Activated T-cell treated with anti-CD3 and anti-CD28 coated beads, Interleukin-2, amount 50 U/mL, for 4 hours (primary cell): ENCODE measurements at regions not wholly inside any gene's neighbourhood (a gene's known extent, or its start where the extent isn't known, plus 50 kb on each side); places are given as distances from the start of the nearest gene placed in this dataset.
"Not testable (repeated sequence)": the region's sequence is repeated elsewhere in the genome, so short reads cannot be mapped to it uniquely, and the experiment has no call there.

Experiments used
- ATAC-seq, 2 donors: fragments of 200-7000 bp; cut with Tn5 transposase; one replicate each; pipeline ENCODE4 v1.10.0; 2021
- DNase-seq: peaks from one replicate; pipeline ENCODE4 v3.0.0-alpha.2; 2020
- H3K27me3 Mint-ChIP-seq: one replicate; pipeline ENCODE4 v1.8.0; 2021; ENCODE audit warnings: low read depth, mixed read lengths
- H3K36me3 Mint-ChIP-seq: one replicate; pipeline ENCODE4 v1.8.0; 2022; ENCODE audit warnings: mixed read lengths; ENCODE audit not compliant: insufficient read depth
- H3K4me1 Mint-ChIP-seq: one replicate; pipeline ENCODE4 v1.8.0; 2021; ENCODE audit warnings: low read depth, mixed read lengths
- H3K4me3 Mint-ChIP-seq: one replicate; pipeline ENCODE4 v1.8.0; 2021; ENCODE audit warnings: mild to moderate bottlenecking, moderate library complexity, mixed read lengths
- H3K9me3 Mint-ChIP-seq: one replicate; pipeline ENCODE4 v1.8.0; 2021; ENCODE audit warnings: mixed read lengths

DNA sequence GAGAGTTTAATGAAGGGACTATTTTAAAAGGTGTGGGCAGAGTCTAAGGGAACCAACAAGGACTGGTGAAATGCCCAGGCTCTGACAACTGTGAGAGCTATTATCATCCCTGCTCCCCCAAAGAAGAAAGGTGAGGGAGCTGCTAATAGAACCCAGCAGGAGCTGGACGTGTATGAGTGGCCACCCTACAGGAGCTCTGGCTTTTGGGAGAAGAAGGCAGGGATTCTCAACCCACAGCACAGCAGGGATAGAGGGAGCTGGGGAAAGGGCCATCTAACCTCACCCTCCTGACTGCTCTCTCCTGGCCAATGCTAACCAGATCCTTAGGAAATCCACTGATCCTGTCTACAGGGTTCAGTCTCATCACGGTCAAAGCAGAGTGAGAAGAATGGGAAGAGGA, 57.1 kb downstream of the GRIN2B start:
- H3K9me3 Mint-ChIP-seq = no peaks in the 10 kb centered on the region
- no peak for ATAC-seq
- no peaks in the 10 kb centered on the region for H3K36me3 Mint-ChIP-seq
- no peak for DNase-seq
- H3K27me3 Mint-ChIP-seq = peaks cover 1% of the 10 kb centered on the region
- H3K4me3 Mint-ChIP-seq = no peak overlapping the region
- H3K4me1 Mint-ChIP-seq = no peaks in the 10 kb centered on the region

DNA sequence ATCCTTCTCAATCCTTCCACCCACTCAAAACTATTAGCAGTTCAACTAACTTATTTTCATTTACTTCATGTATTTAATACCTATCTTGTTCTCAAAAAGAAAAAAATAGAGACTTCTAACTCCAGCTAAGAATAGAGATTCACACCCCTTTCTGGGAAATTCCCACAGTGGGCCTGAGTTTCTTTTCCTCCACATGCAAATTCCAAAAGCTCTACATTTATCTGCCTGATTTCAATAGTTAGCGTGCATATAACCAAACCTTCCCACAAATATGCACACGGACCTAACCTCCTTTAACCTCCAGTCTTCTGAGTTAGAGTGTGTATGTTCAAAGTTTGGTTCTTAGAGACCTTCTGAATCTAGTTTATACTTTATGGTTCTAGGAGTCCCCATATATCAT, 62.5 kb downstream of the GRIN2B start:
- H3K36me3 Mint-ChIP-seq = no peaks in the 10 kb centered on the region
- H3K9me3 Mint-ChIP-seq = no peaks in the 10 kb centered on the region
- no peak for ATAC-seq
- DNase-seq = no peak
- H3K4me3 Mint-ChIP-seq = no peak overlapping the region
- no peaks in the 10 kb centered on the region for H3K4me1 Mint-ChIP-seq
- peaks cover 1% of the 10 kb centered on the region for H3K27me3 Mint-ChIP-seq

GRCh38 chr12:13915096-13915495, 66.3 kb downstream of the GRIN2B start:
- ATAC-seq = no peak
- H3K36me3 Mint-ChIP-seq = no peaks in the 10 kb centered on the region
- H3K27me3 Mint-ChIP-seq = no peaks in the 10 kb centered on the region
- no peaks in the 10 kb centered on the region for H3K9me3 Mint-ChIP-seq
- DNase-seq = no peak
- H3K4me3 Mint-ChIP-seq = no peak overlapping the region
- H3K4me1 Mint-ChIP-seq = no peaks in the 10 kb centered on the region

GRCh38 chr12:13913371-13913770, 68.0 kb downstream of the GRIN2B start:
- Mint-ChIP-seq H3K4me1 (no peaks in the 10 kb centered on the region), H3K36me3 (no peaks in the 10 kb centered on the region), H3K27me3 (no peaks in the 10 kb centered on the region), H3K4me3 (no peak overlapping the region), H3K9me3 (no peaks in the 10 kb centered on the region)
- no peak for DNase-seq
- ATAC-seq = no peak

GRCh38 chr12:13911756-13912554, 69.4 kb downstream of the GRIN2B start:
- ATAC-seq = no peak
- no peak overlapping the region for H3K4me3 Mint-ChIP-seq
- no peaks in the 10 kb centered on the region for H3K4me1 Mint-ChIP-seq
- H3K9me3 Mint-ChIP-seq = no peaks in the 10 kb centered on the region
- no peak for DNase-seq
- H3K36me3 Mint-ChIP-seq = no peaks in the 10 kb centered on the region
- no peaks in the 10 kb centered on the region for H3K27me3 Mint-ChIP-seq

DNA sequence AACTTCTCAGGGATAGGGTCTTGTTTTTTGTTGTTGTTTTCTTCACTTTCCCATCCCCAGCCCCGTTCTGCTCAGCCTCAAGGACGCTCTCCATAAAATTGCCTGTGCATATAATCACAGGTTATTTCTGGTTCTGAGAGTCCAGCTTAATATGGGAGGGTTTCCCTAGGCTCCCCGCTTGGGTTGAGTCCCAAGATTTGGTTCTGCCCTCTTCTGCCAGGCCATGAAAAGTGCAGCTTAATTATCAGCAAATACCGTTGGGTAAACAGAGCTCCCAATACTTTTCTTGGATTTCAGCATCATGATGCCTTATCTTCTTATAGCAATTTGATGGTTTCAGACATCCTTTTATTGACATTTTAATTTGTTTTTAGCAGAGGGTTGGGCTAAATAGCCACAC, 75.6 kb downstream of the GRIN2B start:
- Mint-ChIP-seq H3K27me3 (peaks cover 1% of the 10 kb centered on the region), H3K9me3 (peaks cover 12% of the 10 kb centered on the region), H3K36me3 (no peaks in the 10 kb centered on the region), H3K4me3 (no peak overlapping the region), H3K4me1 (no peaks in the 10 kb centered on the region)
- ATAC-seq = no peak
- DNase-seq = no peak

DNA sequence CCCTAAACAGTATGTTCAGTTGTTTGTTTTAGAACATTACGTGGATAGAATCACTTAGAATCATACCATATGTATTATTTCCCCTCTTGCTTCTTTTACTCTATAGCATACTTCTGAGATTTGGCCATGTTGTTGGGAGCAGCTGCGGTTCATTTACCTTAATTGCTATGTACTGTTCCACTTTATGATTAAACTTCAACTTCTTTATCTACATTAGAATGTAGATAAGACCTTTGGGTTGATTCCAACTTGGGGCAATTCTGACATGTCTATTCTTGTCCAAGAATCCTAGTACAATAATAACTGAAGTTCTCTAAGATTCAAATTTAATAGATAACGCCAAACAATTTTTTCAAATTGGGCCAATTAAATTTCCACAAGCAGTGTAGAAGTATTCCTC, 80.7 kb downstream of the GRIN2B start:
- DNase-seq (no peak), ATAC-seq (no peak)
- no peak overlapping the region for H3K4me3 Mint-ChIP-seq
- H3K36me3 Mint-ChIP-seq = no peaks in the 10 kb centered on the region
- H3K4me1 Mint-ChIP-seq = no peaks in the 10 kb centered on the region
- peaks cover 1% of the 10 kb centered on the region for H3K27me3 Mint-ChIP-seq
- peaks cover 12% of the 10 kb centered on the region for H3K9me3 Mint-ChIP-seq

DNA sequence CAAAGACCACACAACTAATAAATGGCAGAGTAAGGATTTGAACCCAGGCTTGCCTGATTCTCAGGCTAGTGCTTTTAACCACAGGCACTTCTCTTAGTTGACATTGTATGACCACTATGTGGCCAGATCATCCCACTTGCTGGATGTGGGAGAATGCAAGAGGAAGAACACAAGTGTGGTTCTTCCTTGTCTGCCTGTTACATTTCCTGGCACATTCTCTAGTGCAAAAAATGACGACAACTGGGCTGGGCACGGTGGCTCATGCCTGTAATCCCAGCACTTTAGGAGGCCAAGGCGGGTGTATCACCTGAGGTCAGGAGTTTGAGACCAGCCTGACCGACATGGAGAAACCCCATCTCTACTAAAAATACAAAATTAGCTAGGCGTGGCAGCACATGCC, 83.0 kb downstream of the GRIN2B start:
- not testable (repeated sequence) for DNase-seq, H3K9me3 Mint-ChIP-seq, H3K4me3 Mint-ChIP-seq, H3K36me3 Mint-ChIP-seq, H3K4me1 Mint-ChIP-seq, H3K27me3 Mint-ChIP-seq, ATAC-seq

DNA sequence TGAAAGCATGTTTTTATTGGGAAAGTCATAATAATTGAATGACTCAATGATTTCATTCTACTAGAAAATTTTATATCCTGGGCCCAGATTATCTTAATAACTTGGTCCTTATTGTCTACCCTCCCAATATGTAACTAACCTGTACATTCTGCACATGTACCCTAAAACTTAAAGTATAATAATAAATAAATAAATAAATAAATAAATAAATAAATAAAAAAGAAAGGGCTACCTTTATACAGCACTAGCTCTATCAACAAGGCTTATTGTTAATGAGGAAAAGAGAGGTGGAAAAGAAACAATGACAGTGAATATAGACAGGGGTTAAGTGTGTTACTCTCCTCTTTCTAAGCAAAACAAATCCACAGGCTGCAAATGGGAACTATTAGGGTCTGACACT, 83.6 kb downstream of the GRIN2B start:
- no peaks in the 10 kb centered on the region for H3K9me3 Mint-ChIP-seq
- no peaks in the 10 kb centered on the region for H3K4me1 Mint-ChIP-seq
- H3K4me3 Mint-ChIP-seq = no peak overlapping the region
- no peaks in the 10 kb centered on the region for H3K36me3 Mint-ChIP-seq
- no peaks in the 10 kb centered on the region for H3K27me3 Mint-ChIP-seq
- ATAC-seq (no peak), DNase-seq (no peak)

GRCh38 chr12:13896063-13896626, 85.3 kb downstream of the GRIN2B start:
- DNase-seq = no peak
- no peak overlapping the region for H3K4me3 Mint-ChIP-seq
- H3K36me3 Mint-ChIP-seq = no peaks in the 10 kb centered on the region
- no peaks in the 10 kb centered on the region for H3K27me3 Mint-ChIP-seq
- H3K4me1 Mint-ChIP-seq = no peaks in the 10 kb centered on the region
- ATAC-seq = no peak
- no peaks in the 10 kb centered on the region for H3K9me3 Mint-ChIP-seq

DNA sequence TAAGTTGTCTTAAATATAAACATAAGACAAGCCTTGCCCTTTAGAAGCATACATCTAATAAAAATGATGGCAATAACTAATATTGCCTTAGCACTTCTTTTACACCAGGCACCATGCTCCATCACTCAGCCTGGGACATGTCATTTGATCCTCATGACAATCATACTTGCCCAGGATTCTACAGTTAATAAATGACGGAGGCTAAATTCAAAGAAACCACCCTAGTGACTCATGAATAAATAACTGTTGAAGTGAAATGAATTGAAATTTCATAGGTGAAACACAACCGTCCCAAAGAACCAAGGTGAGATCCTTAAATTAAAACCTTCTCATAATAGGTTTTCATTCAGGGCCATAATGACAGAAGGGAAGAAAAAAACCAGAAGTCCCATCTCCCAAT, 89.5 kb downstream of the GRIN2B start:
- Mint-ChIP-seq H3K4me1 (no peaks in the 10 kb centered on the region), H3K36me3 (no peaks in the 10 kb centered on the region), H3K4me3 (no peak overlapping the region), H3K27me3 (peaks cover 7% of the 10 kb centered on the region), H3K9me3 (no peaks in the 10 kb centered on the region)
- DNase-seq (no peak), ATAC-seq (no peak)

- Mint-ChIP-seq H3K4me1 (no peaks in the 10 kb centered on the region), H3K36me3 (no peaks in the 10 kb centered on the region)
Measured at GRCh38 chr12:13890943-13891342, 90.5 kb downstream of the GRIN2B start.

GRCh38 chr12:13887779-13888388, 93.5 kb downstream of the GRIN2B start:
- DNase-seq = no peak
- H3K9me3 Mint-ChIP-seq = no peaks in the 10 kb centered on the region
- no peaks in the 10 kb centered on the region for H3K36me3 Mint-ChIP-seq
- H3K27me3 Mint-ChIP-seq = peaks cover 12% of the 10 kb centered on the region
- no peak overlapping the region for H3K4me3 Mint-ChIP-seq
- H3K4me1 Mint-ChIP-seq = no peaks in the 10 kb centered on the region
- no peak for ATAC-seq

More at GRCh38 chr12:13890943-13891342, 90.5 kb downstream of the GRIN2B start:
- no peak for DNase-seq
- no peak for ATAC-seq
- Mint-ChIP-seq H3K27me3 (peaks cover 10% of the 10 kb centered on the region), H3K9me3 (no peaks in the 10 kb centered on the region), H3K4me3 (no peak overlapping the region)

DNA sequence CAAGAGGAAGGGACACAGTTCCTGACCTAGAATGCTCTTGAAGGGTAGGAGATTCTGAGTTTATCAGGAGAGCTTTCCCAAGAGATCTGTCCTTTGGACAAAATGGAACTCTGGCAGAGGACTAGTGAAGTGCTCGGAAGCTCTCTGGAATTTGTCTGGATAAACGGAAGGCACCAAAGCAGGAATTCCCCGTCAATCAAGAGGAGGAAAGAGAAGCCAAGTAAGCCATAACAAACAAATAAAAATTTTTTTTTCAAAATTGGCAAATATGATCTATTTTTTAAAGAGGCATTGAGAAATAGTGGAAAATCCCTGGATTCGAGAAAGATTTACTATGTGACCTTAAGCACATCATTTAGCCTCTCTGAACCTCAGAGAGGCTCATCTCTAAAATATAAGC, 99.2 kb downstream of the GRIN2B start:
- Mint-ChIP-seq H3K4me1 (no peaks in the 10 kb centered on the region), H3K27me3 (peaks cover 5% of the 10 kb centered on the region), H3K36me3 (no peaks in the 10 kb centered on the region), H3K4me3 (no peak overlapping the region), H3K9me3 (no peaks in the 10 kb centered on the region)
- no peak for DNase-seq
- no peak for ATAC-seq

DNA sequence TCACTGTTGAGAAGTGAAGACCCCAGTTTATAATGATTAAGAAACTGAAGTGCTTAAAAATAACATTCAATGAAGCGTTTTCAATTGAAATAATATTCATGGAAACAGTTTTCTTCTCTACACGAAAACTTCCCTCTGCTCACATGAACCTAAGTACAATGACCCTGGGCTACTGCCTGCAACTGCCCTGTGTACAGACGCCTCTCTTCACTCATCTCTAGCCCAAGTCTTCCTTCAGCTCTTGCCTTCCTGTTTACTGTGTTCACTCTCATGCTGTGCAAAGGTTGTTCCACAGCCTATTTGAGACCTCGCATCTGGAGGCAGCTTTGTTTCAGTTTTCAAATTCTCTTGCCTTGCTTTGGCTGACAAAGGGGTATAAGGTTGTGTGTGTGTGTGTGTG, 100.8 kb downstream of the GRIN2B start:
- H3K36me3 Mint-ChIP-seq = no peaks in the 10 kb centered on the region
- peaks cover 2% of the 10 kb centered on the region for H3K27me3 Mint-ChIP-seq
- no peak overlapping the region for H3K4me3 Mint-ChIP-seq
- DNase-seq (no peak), ATAC-seq (no peak)
- no peaks in the 10 kb centered on the region for H3K4me1 Mint-ChIP-seq
- no peaks in the 10 kb centered on the region for H3K9me3 Mint-ChIP-seq
